ENCODE measurements at regions not wholly inside any gene's neighbourhood (a gene's known extent, or its start where the extent isn't known, plus 50 kb on each side); places are given as distances from the start of the nearest gene placed in this dataset.

- H3K4me1 ChIP-seq (ENCODE audit: control insufficient read depth in 1 of 2, insufficient read depth in 2 of 2, low read length in 2 of 2), result no peaks in the 10 kb centered on the region
- H3K27ac ChIP-seq (ENCODE audit: low read depth, low read length), result no peak overlapping the region
- no peak overlapping the region for H3K23ac ChIP-seq (ENCODE audit: low read length)
- no peak overlapping the region for H2BK12ac ChIP-seq (ENCODE audit: low read length)
- no peak overlapping the region for H4K12ac ChIP-seq (ENCODE audit: low read depth, low read length)
- no peak overlapping the region for H3K9ac ChIP-seq (ENCODE audit: low read length)
- no peaks in the 10 kb centered on the region for H3K79me1 ChIP-seq (ENCODE audit: low read length)
- no peak overlapping the region for H3K4ac ChIP-seq (ENCODE audit: low read depth, low read length)
- no peaks in the 10 kb centered on the region for H3K9me3 ChIP-seq (ENCODE audit: insufficient read depth, low read depth, low read length)
- H2BK5ac ChIP-seq (ENCODE audit: low read depth, low read length, poor library complexity), result no peak overlapping the region
- no peaks in the 10 kb centered on the region for H3K36me3 ChIP-seq (ENCODE audit: control insufficient read depth in 1 of 2, insufficient read depth in 2 of 2, low read length in 2 of 2)
- no peak overlapping the region for H2AFZ ChIP-seq (ENCODE audit: insufficient read depth, low read length, poor library complexity)
- DNase-seq, result no peak
- H3K27me3 ChIP-seq (ENCODE audit: insufficient read depth, low read length), result no peaks in the 10 kb centered on the region
- no peak overlapping the region for H2BK120ac ChIP-seq (ENCODE audit: insufficient read depth, low read length, poor library complexity)
- H3K14ac ChIP-seq (ENCODE audit: low read length), result no peak overlapping the region
- no peak overlapping the region for H3K18ac ChIP-seq (ENCODE audit: low read length)
- H4K91ac ChIP-seq (ENCODE audit: low read depth, low read length), result no peak overlapping the region
- no peak overlapping the region for H4K8ac ChIP-seq (ENCODE audit: low read depth, low read length)
- H2AK5ac ChIP-seq (ENCODE audit: low read length), result no peak overlapping the region
- no peak overlapping the region for H3K4me2 ChIP-seq (ENCODE audit: low read length)
- H3K79me2 ChIP-seq (ENCODE audit: control insufficient read depth, insufficient read depth, low read length, poor library complexity), result no peaks in the 10 kb centered on the region
- no CpG with 5 or more reads among the region's 12 CpGs for WGBS (ENCODE audit: extremely low coverage, insufficient coverage, insufficient read length)
- no peak overlapping the region for H3K4me3 ChIP-seq (ENCODE audit: low read depth, low read length)
These were observed 466.5 kb upstream of the MAF start for GRCh38 chr16:80066805-80067580.

GRCh38 chr16:80065541-80065940, 465.0 kb upstream of the MAF start:
- Histone ChIP-seq H2BK5ac (ENCODE audit: low read depth, low read length, poor library complexity) (no peak overlapping the region), H3K27ac (ENCODE audit: low read depth, low read length) (no peak overlapping the region), H3K4me2 (ENCODE audit: low read length) (no peak overlapping the region), H3K14ac (ENCODE audit: low read length) (no peak overlapping the region), H3K4me1 (ENCODE audit: control insufficient read depth in 1 of 2, insufficient read depth in 2 of 2, low read length in 2 of 2) (no peaks in the 10 kb centered on the region), H3K79me1 (ENCODE audit: low read length) (no peaks in the 10 kb centered on the region), H4K91ac (ENCODE audit: low read depth, low read length) (no peak overlapping the region), H2AK5ac (ENCODE audit: low read length) (no peak overlapping the region), H2BK12ac (ENCODE audit: low read length) (no peak overlapping the region), H3K18ac (ENCODE audit: low read length) (no peak overlapping the region), H3K4me3 (ENCODE audit: low read depth, low read length) (no peak overlapping the region), H3K4ac (ENCODE audit: low read depth, low read length) (no peak overlapping the region), H3K9me3 (ENCODE audit: insufficient read depth, low read depth, low read length) (no peaks in the 10 kb centered on the region), H3K27me3 (ENCODE audit: insufficient read depth, low read length) (no peaks in the 10 kb centered on the region), H4K8ac (ENCODE audit: low read depth, low read length) (no peak overlapping the region), H3K9ac (ENCODE audit: low read length) (no peak overlapping the region), H2BK120ac (ENCODE audit: insufficient read depth, low read length, poor library complexity) (no peak overlapping the region), H3K79me2 (ENCODE audit: control insufficient read depth, insufficient read depth, low read length, poor library complexity) (no peaks in the 10 kb centered on the region), H4K12ac (ENCODE audit: low read depth, low read length) (no peak overlapping the region), H2AFZ (ENCODE audit: insufficient read depth, low read length, poor library complexity) (no peak overlapping the region), H3K36me3 (ENCODE audit: control insufficient read depth in 1 of 2, insufficient read depth in 2 of 2, low read length in 2 of 2) (no peaks in the 10 kb centered on the region), H3K23ac (ENCODE audit: low read length) (no peak overlapping the region)
- no CpG with 5 or more reads among the region's 3 CpGs for WGBS (ENCODE audit: extremely low coverage, insufficient coverage, insufficient read length)
- DNase-seq, result peak in 1 of 2 donors; percentile 15

GRCh38 chr16:80063713-80064069, 463.2 kb upstream of the MAF start:
- Histone ChIP-seq H2AFZ (ENCODE audit: insufficient read depth, low read length, poor library complexity) (no peak overlapping the region), H3K4me1 (ENCODE audit: control insufficient read depth in 1 of 2, insufficient read depth in 2 of 2, low read length in 2 of 2) (no peaks in the 10 kb centered on the region), H3K79me2 (ENCODE audit: control insufficient read depth, insufficient read depth, low read length, poor library complexity) (no peaks in the 10 kb centered on the region), H3K23ac (ENCODE audit: low read length) (no peak overlapping the region), H4K91ac (ENCODE audit: low read depth, low read length) (no peak overlapping the region), H3K4me3 (ENCODE audit: low read depth, low read length) (no peak overlapping the region), H3K79me1 (ENCODE audit: low read length) (no peaks in the 10 kb centered on the region), H4K8ac (ENCODE audit: low read depth, low read length) (no peak overlapping the region), H3K14ac (ENCODE audit: low read length) (no peak overlapping the region), H3K4ac (ENCODE audit: low read depth, low read length) (no peak overlapping the region), H4K12ac (ENCODE audit: low read depth, low read length) (no peak overlapping the region), H3K18ac (ENCODE audit: low read length) (no peak overlapping the region), H2AK5ac (ENCODE audit: low read length) (no peak overlapping the region), H3K9ac (ENCODE audit: low read length) (no peak overlapping the region), H2BK5ac (ENCODE audit: low read depth, low read length, poor library complexity) (no peak overlapping the region), H2BK12ac (ENCODE audit: low read length) (no peak overlapping the region), H3K27me3 (ENCODE audit: insufficient read depth, low read length) (no peaks in the 10 kb centered on the region), H3K27ac (ENCODE audit: low read depth, low read length) (no peak overlapping the region), H3K36me3 (ENCODE audit: control insufficient read depth in 1 of 2, insufficient read depth in 2 of 2, low read length in 2 of 2) (no peaks in the 10 kb centered on the region), H3K9me3 (ENCODE audit: insufficient read depth, low read depth, low read length) (no peaks in the 10 kb centered on the region), H2BK120ac (ENCODE audit: insufficient read depth, low read length, poor library complexity) (no peak overlapping the region), H3K4me2 (ENCODE audit: low read length) (no peak overlapping the region)
- DNase-seq, result no peak
- WGBS (ENCODE audit: extremely low coverage, insufficient coverage, insufficient read length), result no CpG with 5 or more reads among the region's 4 CpGs

GRCh38 chr16:80063031-80063712, 462.6 kb upstream of the MAF start:
- DNase-seq, result peak; percentile 82
- no peak overlapping the region for H2AFZ ChIP-seq (ENCODE audit: insufficient read depth, low read length, poor library complexity)
- H3K36me3 ChIP-seq (ENCODE audit: control insufficient read depth in 1 of 2, insufficient read depth in 2 of 2, low read length in 2 of 2), result no peaks in the 10 kb centered on the region
- H3K14ac ChIP-seq (ENCODE audit: low read length), result no peak overlapping the region
- peak overlapping the region; percentile 11 for H3K4me2 ChIP-seq (ENCODE audit: low read length)
- no peak overlapping the region for H4K91ac ChIP-seq (ENCODE audit: low read depth, low read length)
- H3K27ac ChIP-seq (ENCODE audit: low read depth, low read length), result no peak overlapping the region
- H2BK12ac ChIP-seq (ENCODE audit: low read length), result no peak overlapping the region
- no peaks in the 10 kb centered on the region for H3K27me3 ChIP-seq (ENCODE audit: insufficient read depth, low read length)
- H4K12ac ChIP-seq (ENCODE audit: low read depth, low read length), result no peak overlapping the region
- no peaks in the 10 kb centered on the region for H3K79me1 ChIP-seq (ENCODE audit: low read length)
- H2AK5ac ChIP-seq (ENCODE audit: low read length), result no peak overlapping the region
- H3K18ac ChIP-seq (ENCODE audit: low read length), result no peak overlapping the region
- H3K4me3 ChIP-seq (ENCODE audit: low read depth, low read length), result no peak overlapping the region
- no peak overlapping the region for H3K4ac ChIP-seq (ENCODE audit: low read depth, low read length)
- H2BK5ac ChIP-seq (ENCODE audit: low read depth, low read length, poor library complexity), result no peak overlapping the region
- no CpG with 5 or more reads among the region's 7 CpGs for WGBS (ENCODE audit: extremely low coverage, insufficient coverage, insufficient read length)
- no peaks in the 10 kb centered on the region for H3K79me2 ChIP-seq (ENCODE audit: control insufficient read depth, insufficient read depth, low read length, poor library complexity)
- no peaks in the 10 kb centered on the region for H3K4me1 ChIP-seq (ENCODE audit: control insufficient read depth in 1 of 2, insufficient read depth in 2 of 2, low read length in 2 of 2)
- no peaks in the 10 kb centered on the region for H3K9me3 ChIP-seq (ENCODE audit: insufficient read depth, low read depth, low read length)
- no peak overlapping the region for H2BK120ac ChIP-seq (ENCODE audit: insufficient read depth, low read length, poor library complexity)
- no peak overlapping the region for H4K8ac ChIP-seq (ENCODE audit: low read depth, low read length)
- H3K23ac ChIP-seq (ENCODE audit: low read length), result no peak overlapping the region
- no peak overlapping the region for H3K9ac ChIP-seq (ENCODE audit: low read length)

Measured in trophoblast cell (in vitro differentiated cells and primary cell).